ENCODE measurements at regions not wholly inside any gene's neighbourhood (a gene's known extent, or its start where the extent isn't known, plus 50 kb on each side); places are given as distances from the start of the nearest gene placed in this dataset.
"Not testable (repeated sequence)": the region's sequence is repeated elsewhere in the genome, so short reads cannot be mapped to it uniquely, and the experiment has no call there.

GRCh38 chr1:161420763-161421455, 53.2 kb upstream of the CFAP126 start:
- no peaks in the 10 kb centered on the region for H3K9me3 Mint-ChIP-seq (ENCODE audit: low read depth)
- peaks cover 3% of the 10 kb centered on the region for H3K36me3 Mint-ChIP-seq (ENCODE audit: insufficient read depth)
- peaks cover 7% of the 10 kb centered on the region for H3K4me1 Mint-ChIP-seq (ENCODE audit: low read depth)
- no peak for TF ChIP-seq CTCF (IDR thresholded peaks at IDR 0.05; ENCODE audit: unreplicated experiment)
- no peak overlapping the region for H3K4me3 Mint-ChIP-seq (ENCODE audit: low read depth)
- H3K27ac Mint-ChIP-seq: no peak overlapping the region
- peaks cover 53% of the 10 kb centered on the region for H3K27me3 Mint-ChIP-seq
- DNase-seq (ENCODE audit: low spot score, unreplicated experiment): no peak

- not testable (repeated sequence) for H3K27ac Mint-ChIP-seq; H3K4me3 Mint-ChIP-seq (ENCODE audit: low read depth); H3K36me3 Mint-ChIP-seq (ENCODE audit: insufficient read depth); H3K9me3 Mint-ChIP-seq (ENCODE audit: low read depth); H3K4me1 Mint-ChIP-seq (ENCODE audit: low read depth); DNase-seq (ENCODE audit: low spot score, unreplicated experiment)
- peaks cover 39% of the 10 kb centered on the region for H3K27me3 Mint-ChIP-seq
These were observed 49.9 kb upstream of the CFAP126 start for GRCh38 chr1:161417536-161417935.
